ENCODE measurements at regions not wholly inside any gene's neighbourhood (a gene's known extent, or its start where the extent isn't known, plus 50 kb on each side); places are given as distances from the start of the nearest gene placed in this dataset.

GRCh38 chr1:14377386-14377785, 221.1 kb upstream of the KAZN start:
- TF ChIP-seq CTCF (conservative IDR thresholded peaks at IDR 0.05 in 1 of 2, IDR thresholded peaks at IDR 0.05 in 1 of 2; ENCODE audit: extremely low read depth in 1 of 2, insufficient read depth in 1 of 2, low read depth in 1 of 2, low read length in 2 of 2) (no peak), EZH2 (IDR thresholded peaks at IDR 0.05; ENCODE audit: borderline replicate concordance, low read length) (no peak)

Data from mammary epithelial cell (primary cell).